Adrenal gland (tissue), 5 donors: ENCODE measurements at regions not wholly inside any gene's neighbourhood (a gene's known extent, or its start where the extent isn't known, plus 50 kb on each side); places are given as distances from the start of the nearest gene placed in this dataset.

Experiments used
- CTCF ChIP-seq, 6 experiments: fragments of 450-650 bp in 4 of 6; fragments of 200-600 bp in 2 of 6; sonication (generic) in 1 of 6; IDR thresholded peaks; 1 replicate in 5 of 6; 2 replicates in 1 of 6; pipeline versions ENCODE4 v1.5.1 to v1.8.0; 2016 to 2021; ENCODE audit warnings: antibody characterized with exemption in 6 of 6, mild to moderate bottlenecking in 2 of 6, moderate library complexity in 1 of 6
- POLR2A ChIP-seq, 2 donors: fragments of 450-650 bp; IDR thresholded peaks; one replicate each; pipeline ENCODE4 v1.6.1; 2017; ENCODE audit warnings: antibody characterized with exemption in 2 of 2, mild to moderate bottlenecking in 2 of 2, moderate library complexity in 1 of 2
- donor health status: DM: no; HTN: no; CAD: no.

GRCh38 chr5:61624553-61625136 lies 292.6 kb downstream of the ZSWIM6 start:
- TF ChIP-seq CTCF (IDR thresholded peaks at IDR 0.05) (no peak), POLR2A (IDR thresholded peaks at IDR 0.05) (no peak)
